ENCODE measurements at regions not wholly inside any gene's neighbourhood (a gene's known extent, or its start where the extent isn't known, plus 50 kb on each side); places are given as distances from the start of the nearest gene placed in this dataset.
"Not testable (repeated sequence)": the region's sequence is repeated elsewhere in the genome, so short reads cannot be mapped to it uniquely, and the experiment has no call there.

GRCh38 chr1:147391114-147391513, 148.6 kb downstream of the CHD1L start:
- no peaks in the 10 kb centered on the region for H3K27me3 ChIP-seq (ENCODE audit: control insufficient read depth in 2 of 2, insufficient read depth in 1 of 2, low read length in 1 of 2)
- 96% methylated on average over 8 of the region's 8 CpGs for WGBS
- DNase-seq (ENCODE audit: low read depth in 6 of 9, low spot score in 9 of 9) = no peak
- no peaks in the 10 kb centered on the region for H3K36me3 ChIP-seq (ENCODE audit: control insufficient read depth in 2 of 2, insufficient read depth in 2 of 2, low read length in 1 of 2)
- no peak overlapping the region for H3K4me3 ChIP-seq (ENCODE audit: low read length in 2 of 2)
- no peak overlapping the region for H3K27ac ChIP-seq (ENCODE audit: low read depth in 1 of 2, low read length in 1 of 2)
- H3K4me1 ChIP-seq (ENCODE audit: control insufficient read depth in 2 of 2, insufficient read depth in 2 of 2, low read length in 2 of 2) = no peaks in the 10 kb centered on the region
- no peaks in the 10 kb centered on the region for H3K9me3 ChIP-seq (ENCODE audit: control insufficient read depth in 2 of 2, insufficient read depth in 1 of 2, low read length in 1 of 2)

GRCh38 chr1:147402326-147403045, 138.8 kb upstream of the BCL9 start:
- not testable (repeated sequence) for H3K4me1 ChIP-seq (ENCODE audit: control insufficient read depth in 2 of 2, insufficient read depth in 2 of 2, low read length in 2 of 2); DNase-seq (ENCODE audit: low read depth in 6 of 9, low spot score in 9 of 9); H3K9me3 ChIP-seq (ENCODE audit: control insufficient read depth in 2 of 2, insufficient read depth in 1 of 2, low read length in 1 of 2); H3K4me3 ChIP-seq (ENCODE audit: low read length in 2 of 2); H3K27me3 ChIP-seq (ENCODE audit: control insufficient read depth in 2 of 2, insufficient read depth in 1 of 2, low read length in 1 of 2); H3K27ac ChIP-seq (ENCODE audit: low read depth in 1 of 2, low read length in 1 of 2); H3K36me3 ChIP-seq (ENCODE audit: control insufficient read depth in 2 of 2, insufficient read depth in 2 of 2, low read length in 1 of 2)
- WGBS = 93% methylated on average over 21 of the region's 21 CpGs

- H3K4me3 ChIP-seq (ENCODE audit: low read length in 2 of 2); H3K27me3 ChIP-seq (ENCODE audit: control insufficient read depth in 2 of 2, insufficient read depth in 1 of 2, low read length in 1 of 2); H3K36me3 ChIP-seq (ENCODE audit: control insufficient read depth in 2 of 2, insufficient read depth in 2 of 2, low read length in 1 of 2); H3K27ac ChIP-seq (ENCODE audit: low read depth in 1 of 2, low read length in 1 of 2); H3K4me1 ChIP-seq (ENCODE audit: control insufficient read depth in 2 of 2, insufficient read depth in 2 of 2, low read length in 2 of 2); H3K9me3 ChIP-seq (ENCODE audit: control insufficient read depth in 2 of 2, insufficient read depth in 1 of 2, low read length in 1 of 2); DNase-seq (ENCODE audit: low read depth in 6 of 9, low spot score in 9 of 9): not testable (repeated sequence)
- 97% methylated on average over 3 of the region's 3 CpGs for WGBS
Measured at GRCh38 chr1:147404344-147404743, 137.0 kb upstream of the BCL9 start.

GRCh38 chr1:147409886-147410285, 131.4 kb upstream of the BCL9 start:
- H3K36me3 ChIP-seq (ENCODE audit: control insufficient read depth in 2 of 2, insufficient read depth in 2 of 2, low read length in 1 of 2) = no peaks in the 10 kb centered on the region
- no peaks in the 10 kb centered on the region for H3K27me3 ChIP-seq (ENCODE audit: control insufficient read depth in 2 of 2, insufficient read depth in 1 of 2, low read length in 1 of 2)
- WGBS = 96% methylated on average over 1 of the region's 1 CpG

GRCh38 chr1:147413110-147413605, 128.1 kb upstream of the BCL9 start:
- H3K4me1 ChIP-seq (ENCODE audit: control insufficient read depth in 2 of 2, insufficient read depth in 2 of 2, low read length in 2 of 2) = no peaks in the 10 kb centered on the region
- H3K27me3 ChIP-seq (ENCODE audit: control insufficient read depth in 2 of 2, insufficient read depth in 1 of 2, low read length in 1 of 2) = no peaks in the 10 kb centered on the region
- no peak overlapping the region for H3K4me3 ChIP-seq (ENCODE audit: low read length in 2 of 2)
- no peaks in the 10 kb centered on the region for H3K36me3 ChIP-seq (ENCODE audit: control insufficient read depth in 2 of 2, insufficient read depth in 2 of 2, low read length in 1 of 2)
- WGBS = 95% methylated on average over 4 of the region's 4 CpGs
- H3K9me3 ChIP-seq (ENCODE audit: control insufficient read depth in 2 of 2, insufficient read depth in 1 of 2, low read length in 1 of 2) = no peaks in the 10 kb centered on the region
- H3K27ac ChIP-seq (ENCODE audit: low read depth in 1 of 2, low read length in 1 of 2) = no peak overlapping the region
- no peak for DNase-seq (ENCODE audit: low read depth in 6 of 9, low spot score in 9 of 9)

More at GRCh38 chr1:147409886-147410285, 131.4 kb upstream of the BCL9 start:
- no peak overlapping the region for H3K4me3 ChIP-seq (ENCODE audit: low read length in 2 of 2)
- no peak overlapping the region for H3K27ac ChIP-seq (ENCODE audit: low read depth in 1 of 2, low read length in 1 of 2)
- H3K9me3 ChIP-seq (ENCODE audit: control insufficient read depth in 2 of 2, insufficient read depth in 1 of 2, low read length in 1 of 2) = no peaks in the 10 kb centered on the region
- no peak for DNase-seq (ENCODE audit: low read depth in 6 of 9, low spot score in 9 of 9)
- H3K4me1 ChIP-seq (ENCODE audit: control insufficient read depth in 2 of 2, insufficient read depth in 2 of 2, low read length in 2 of 2) = no peaks in the 10 kb centered on the region

- no peaks in the 10 kb centered on the region for H3K27me3 ChIP-seq (ENCODE audit: control insufficient read depth in 2 of 2, insufficient read depth in 1 of 2, low read length in 1 of 2)
- H3K4me3 ChIP-seq (ENCODE audit: low read length in 2 of 2) = no peak overlapping the region
- H3K36me3 ChIP-seq (ENCODE audit: control insufficient read depth in 2 of 2, insufficient read depth in 2 of 2, low read length in 1 of 2) = no peaks in the 10 kb centered on the region
- no peaks in the 10 kb centered on the region for H3K9me3 ChIP-seq (ENCODE audit: control insufficient read depth in 2 of 2, insufficient read depth in 1 of 2, low read length in 1 of 2)
- DNase-seq (ENCODE audit: low read depth in 6 of 9, low spot score in 9 of 9) = no peak
- no peaks in the 10 kb centered on the region for H3K4me1 ChIP-seq (ENCODE audit: control insufficient read depth in 2 of 2, insufficient read depth in 2 of 2, low read length in 2 of 2)
- 70% methylated on average over 3 of the region's 3 CpGs for WGBS
- no peak overlapping the region for H3K27ac ChIP-seq (ENCODE audit: low read depth in 1 of 2, low read length in 1 of 2)
Measured at GRCh38 chr1:147414505-147415163, 126.7 kb upstream of the BCL9 start.

- Histone ChIP-seq H3K27me3 (ENCODE audit: control insufficient read depth in 2 of 2, insufficient read depth in 1 of 2, low read length in 1 of 2) (no peaks in the 10 kb centered on the region), H3K4me1 (ENCODE audit: control insufficient read depth in 2 of 2, insufficient read depth in 2 of 2, low read length in 2 of 2) (no peaks in the 10 kb centered on the region), H3K36me3 (ENCODE audit: control insufficient read depth in 2 of 2, insufficient read depth in 2 of 2, low read length in 1 of 2) (no peaks in the 10 kb centered on the region), H3K9me3 (ENCODE audit: control insufficient read depth in 2 of 2, insufficient read depth in 1 of 2, low read length in 1 of 2) (no peaks in the 10 kb centered on the region), H3K27ac (ENCODE audit: low read depth in 1 of 2, low read length in 1 of 2) (no peak overlapping the region), H3K4me3 (ENCODE audit: low read length in 2 of 2) (no peak overlapping the region)
- WGBS = 96% methylated on average over 5 of the region's 5 CpGs
- no peak for DNase-seq (ENCODE audit: low read depth in 6 of 9, low spot score in 9 of 9)
Measured at GRCh38 chr1:147417024-147417423, 124.3 kb upstream of the BCL9 start.

GRCh38 chr1:147423100-147423827, 118.0 kb upstream of the BCL9 start:
- not testable (repeated sequence) for H3K4me1 ChIP-seq (ENCODE audit: control insufficient read depth in 2 of 2, insufficient read depth in 2 of 2, low read length in 2 of 2); H3K9me3 ChIP-seq (ENCODE audit: control insufficient read depth in 2 of 2, insufficient read depth in 1 of 2, low read length in 1 of 2); H3K36me3 ChIP-seq (ENCODE audit: control insufficient read depth in 2 of 2, insufficient read depth in 2 of 2, low read length in 1 of 2); H3K27ac ChIP-seq (ENCODE audit: low read depth in 1 of 2, low read length in 1 of 2); H3K27me3 ChIP-seq (ENCODE audit: control insufficient read depth in 2 of 2, insufficient read depth in 1 of 2, low read length in 1 of 2); H3K4me3 ChIP-seq (ENCODE audit: low read length in 2 of 2); DNase-seq (ENCODE audit: low read depth in 6 of 9, low spot score in 9 of 9)
- WGBS = 88% methylated on average over 31 of the region's 31 CpGs

- Histone ChIP-seq H3K4me1 (ENCODE audit: control insufficient read depth in 2 of 2, insufficient read depth in 2 of 2, low read length in 2 of 2) (no peaks in the 10 kb centered on the region), H3K27me3 (ENCODE audit: control insufficient read depth in 2 of 2, insufficient read depth in 1 of 2, low read length in 1 of 2) (no peaks in the 10 kb centered on the region), H3K9me3 (ENCODE audit: control insufficient read depth in 2 of 2, insufficient read depth in 1 of 2, low read length in 1 of 2) (no peaks in the 10 kb centered on the region), H3K4me3 (ENCODE audit: low read length in 2 of 2) (no peak overlapping the region), H3K27ac (ENCODE audit: low read depth in 1 of 2, low read length in 1 of 2) (no peak overlapping the region), H3K36me3 (ENCODE audit: control insufficient read depth in 2 of 2, insufficient read depth in 2 of 2, low read length in 1 of 2) (no peaks in the 10 kb centered on the region)
- WGBS = 96% methylated on average over 1 of the region's 1 CpG
- no peak for DNase-seq (ENCODE audit: low read depth in 6 of 9, low spot score in 9 of 9)
Measured at GRCh38 chr1:147434921-147435320, 106.4 kb upstream of the BCL9 start.
